HepG2 (cell line): ENCODE measurements at regions not wholly inside any gene's neighbourhood (a gene's known extent, or its start where the extent isn't known, plus 50 kb on each side); places are given as distances from the start of the nearest gene placed in this dataset.

Source experiments
- ATAC-seq: fragments of 200-7000 bp; cut with Tn5 transposase; 3 replicates; pipeline ENCODE4 v1.9.1; 2020; ENCODE audit warnings: mild to moderate bottlenecking, moderate library complexity
- BruUV-seq: library from RNA; stranded (reverse); fragments of 400-500 nt; replicated peaks from 2 replicates; lab custom pipeline; 2021; lab: Mats Ljungman, UMichigan
- CTCF ChIA-PET: fragments of 300-600 bp; formaldehyde crosslinking; extraction: SDS; loops from one replicate; lab custom pipeline; 2021; ENCODE audit warnings: low total read pairs, inconsistent platforms, low intra/inter-chr PET ratio; lab: Yijun Ruan, JAX
- POLR2A ChIA-PET: fragments of 350-600 bp; sonication (Branson Sonifier 250); formaldehyde crosslinking; loops from one replicate; lab custom pipeline; 2020; ENCODE audit warnings: antibody characterized with exemption, inconsistent platforms; lab: Yijun Ruan, JAX
- DNase-seq: peaks from one replicate; pipeline ENCODE4 v3.0.0-alpha.2; 2015; ENCODE audit warnings: low spot score
- FAIRE-seq: peaks from 3 replicates; lab custom pipeline; 2011; peaks lifted over from hg19 to GRCh38; lab: Jason Lieb, UNC
- H2AFZ ChIP-seq: one replicate; pipeline ENCODE4 v1.6.1; 2011; ENCODE audit warnings: low read length, inconsistent platforms
- H3K27ac ChIP-seq: fragments of 300-600 bp; 3 replicates; pipeline ENCODE4 v1.8.0; 2011; ENCODE audit warnings: mixed run types, mild to moderate bottlenecking, mixed read lengths, low read length, inconsistent platforms; ENCODE audit not compliant: insufficient read depth; ENCODE audit errors: extremely low read length
- H3K27me3 ChIP-seq, 2 experiments: fragments of 200-600 bp in 1 of 2; 2 replicates in 1 of 2; 3 replicates in 1 of 2; pipeline versions ENCODE4 v1.6.0 to v1.8.0; 2011; ENCODE audit warnings: low read length in 2 of 2, mild to moderate bottlenecking in 2 of 2, moderate library complexity in 2 of 2, inconsistent platforms in 1 of 2; ENCODE audit not compliant: insufficient read depth in 2 of 2, control insufficient read depth in 1 of 2
- H3K36me3 ChIP-seq, 2 experiments: fragments of 200-600 bp in 1 of 2; replicated peaks in 1 of 2; 2 replicates in 1 of 2; 3 replicates in 1 of 2; pipeline versions ENCODE4 v1.5.1 to v1.8.0; 2011; ENCODE audit warnings: low read length in 2 of 2, inconsistent platforms in 1 of 2; ENCODE audit not compliant: insufficient read depth in 2 of 2, control insufficient read depth in 1 of 2
- H3K4me1 ChIP-seq: 2 replicates; pipeline ENCODE4 v1.5.1; 2012; ENCODE audit warnings: low read length, inconsistent platforms; ENCODE audit not compliant: insufficient read depth
- H3K4me2 ChIP-seq: 2 replicates; pipeline ENCODE4 v1.6.0; 2011; ENCODE audit warnings: low read depth, low read length, inconsistent platforms
- H3K4me3 ChIP-seq, 3 experiments: fragments of 200-600 bp in 1 of 3; sonication (generic), shearing (Covaris generic) in 1 of 3; replicated peaks in 1 of 3; 2 replicates each; pipeline ENCODE4 v1.5.1; 2011 to 2016; ENCODE audit warnings: low read length in 3 of 3, inconsistent platforms in 2 of 3, low read depth in 2 of 3, mild to moderate bottlenecking in 2 of 3, control low read depth in 1 of 3, mixed read lengths in 1 of 3; ENCODE audit not compliant: insufficient read depth in 1 of 3
- H3K79me2 ChIP-seq: one replicate; pipeline ENCODE4 v1.6.1; 2011; ENCODE audit warnings: low read length, inconsistent platforms; ENCODE audit not compliant: insufficient read depth
- H3K9ac ChIP-seq: 2 replicates; pipeline ENCODE4 v1.6.0; 2011; ENCODE audit warnings: mild to moderate bottlenecking, low read depth, low read length, inconsistent platforms; ENCODE audit not compliant: insufficient read depth
- H3K9me3 ChIP-seq: 2 replicates; pipeline ENCODE4 v1.5.1; 2012; ENCODE audit warnings: mild to moderate bottlenecking, low read length
- H4K20me1 ChIP-seq: 2 replicates; pipeline ENCODE4 v1.6.0; 2011; ENCODE audit warnings: inconsistent platforms, mild to moderate bottlenecking, low read length, moderate library complexity; ENCODE audit not compliant: insufficient read depth
- ARID5B ChIP-seq: IDR thresholded peaks from 2 replicates; pipeline ENCODE4 v1.4.0; 2020; ENCODE audit warnings: mild to moderate bottlenecking, missing genetic modification reagents
- CENPT ChIP-seq: sonication (generic); formaldehyde crosslinking; IDR thresholded peaks from 2 replicates; pipeline ENCODE4 v1.8.0; 2022; ENCODE audit warnings: low read depth, mild to moderate bottlenecking, moderate library complexity, missing genetic modification reagents
- DR1 ChIP-seq: sonication (generic); formaldehyde crosslinking; IDR thresholded peaks from 2 replicates; pipeline ENCODE4 v1.8.0; 2021; ENCODE audit warnings: mild to moderate bottlenecking, missing genetic modification reagents, inconsistent platforms
- HOXA3 ChIP-seq: sonication (generic); formaldehyde crosslinking; IDR thresholded peaks from 2 replicates; pipeline ENCODE4 v1.5.0; 2020; ENCODE audit warnings: missing genetic modification reagents
- HOXA5 ChIP-seq: sonication (generic); formaldehyde crosslinking; IDR thresholded peaks from 2 replicates; pipeline ENCODE4 v1.4.0; 2020; ENCODE audit warnings: missing genetic modification reagents
- MAFF ChIP-seq: IDR thresholded peaks from 2 replicates; pipeline ENCODE4 v1.6.1; 2011; ENCODE audit warnings: low read depth, low read length, improper control_type of control experiment
- MAFK ChIP-seq, 2 experiments: IDR thresholded peaks in 1 of 2; conservative IDR thresholded peaks in 1 of 2; 2 replicates each; pipeline ENCODE4 v1.6.1; 2011; ENCODE audit warnings: improper control_type of control experiment in 2 of 2, low read length in 2 of 2
- SOX13 ChIP-seq, 3 experiments: fragments of 450-650 bp in 1 of 3; sonication (generic) in 1 of 3; formaldehyde crosslinking in 1 of 3; IDR thresholded peaks in 2 of 3; conservative IDR thresholded peaks in 1 of 3; 2 replicates each; pipeline versions ENCODE4 v1.5.0 to v1.6.1; 2016 to 2020; ENCODE audit warnings: antibody characterized with exemption in 1 of 3, mild to moderate bottlenecking in 1 of 3, missing compliant biosample characterization in 1 of 3, missing genetic modification reagents in 1 of 3, moderate library complexity in 1 of 3
- TP53 ChIP-seq: sonication (generic); formaldehyde crosslinking; conservative IDR thresholded peaks from 2 replicates; pipeline ENCODE4 v1.4.0; 2020; ENCODE audit warnings: missing genetic modification reagents
- ZNF33B ChIP-seq: sonication (generic); formaldehyde crosslinking; IDR thresholded peaks from 2 replicates; pipeline ENCODE4 v1.5.1; 2020; ENCODE audit warnings: mild to moderate bottlenecking, missing genetic modification reagents
- ZNF788 ChIP-seq: sonication (generic); formaldehyde crosslinking; IDR thresholded peaks from 2 replicates; pipeline ENCODE4 v1.5.0; 2020; ENCODE audit warnings: mild to moderate bottlenecking, missing genetic modification reagents, borderline replicate concordance
- ZNF883 ChIP-seq: sonication (generic); formaldehyde crosslinking; IDR thresholded peaks from 2 replicates; pipeline ENCODE4 v1.5.1; 2020; ENCODE audit warnings: mild to moderate bottlenecking, missing genetic modification reagents; ENCODE audit errors: not compliant biosample characterization
- ZSCAN5A ChIP-seq: sonication (generic); formaldehyde crosslinking; IDR thresholded peaks from 2 replicates; pipeline ENCODE4 v1.8.0; 2022; ENCODE audit warnings: mild to moderate bottlenecking, missing genetic modification reagents, borderline replicate concordance
- WGBS: methylation state at CpG from one replicate; pipeline ENCODE4 v1.1.6; 2017; ENCODE audit warnings: low lambda C conversion rate; 5-methylcytosine and 5-hydroxymethylcytosine counted together
- in situ Hi-C: cut with HindIII; loops from 2 replicates; pipeline ENCODE4 v1.10.0; 2017; ENCODE audit warnings: low pct_unique_long_range_greater_than_20kb; ENCODE audit not compliant: extremely low pct_ligation_motif_present
- intact Hi-C: fragments of 100-400 bp; cut with micrococcal nuclease; formaldehyde crosslinking; loops from one replicate; pipeline ENCODE4 v1.10.0; 2022; ENCODE audit not compliant: unreplicated experiment

- no peak for DNase-seq
- H3K27ac ChIP-seq, result no peak overlapping the region
- no peaks in the 10 kb centered on the region for H3K4me1 ChIP-seq
- POLR2A ChIA-PET, result no interaction called here
- no peaks in the 10 kb centered on the region for H3K9me3 ChIP-seq
- 15% methylated on average over 3 of the region's 3 CpGs for WGBS
- H3K36me3 ChIP-seq, result no peaks in the 10 kb centered on the region
- intact Hi-C loops, result no loop called here
- H3K4me3 ChIP-seq, result no peak overlapping the region
- TF ChIP-seq ZNF883 (CRISPR knock-in tag), result no peak
- no peak for TF ChIP-seq HOXA3 (CRISPR knock-in tag)
- TF ChIP-seq ARID5B (CRISPR knock-in tag), result no peak
- no peak for TF ChIP-seq TP53 (CRISPR knock-in tag)
- TF ChIP-seq MAFF, result peak; percentile 38
- TF ChIP-seq SOX13 (IDR thresholded peaks at IDR 0.05), result no peak
- no peak for TF ChIP-seq SOX13 (CRISPR knock-in tag; conservative IDR thresholded peaks at IDR 0.05 in 1 of 2, IDR thresholded peaks at IDR 0.05 in 1 of 2)
- no peak for TF ChIP-seq ZSCAN5A (CRISPR knock-in tag)
- no peak for TF ChIP-seq ZNF33B (CRISPR knock-in tag)
- no peak for TF ChIP-seq DR1 (CRISPR knock-in tag)
- peak; percentile 60 to 67; a peak in 3 of 4 replicates for TF ChIP-seq MAFK (conservative IDR thresholded peaks at IDR 0.05 in 1 of 2, IDR thresholded peaks at IDR 0.05 in 1 of 2; ENCODE audit: low read length in 2 of 2)
- no peak for TF ChIP-seq ZNF788 (CRISPR knock-in tag)
- TF ChIP-seq HOXA5 (CRISPR knock-in tag), result no peak
- no peak for TF ChIP-seq CENPT (CRISPR knock-in tag)
- TF ChIP-seq, all 625 proteins: peak for 2
- no peak for ATAC-seq
- Histone ChIP-seq H2AFZ (no peak overlapping the region), H3K4me2 (no peak overlapping the region), H3K79me2 (no peaks in the 10 kb centered on the region), H3K27me3 (no peaks in the 10 kb centered on the region; a peak in 1 of 5 replicates), H3K9ac (no peak overlapping the region), H4K20me1 (no peaks in the 10 kb centered on the region)
- CTCF ChIA-PET, result no interaction called here
- no peak for FAIRE-seq
- in situ Hi-C loops, result no loop called here
- no TSS peak for BruUV-seq
These were observed 84.9 kb downstream of the ZC3H11B start for GRCh38 chr1:219527994-219528393.
